ENCODE measurements at regions not wholly inside any gene's neighbourhood (a gene's known extent, or its start where the extent isn't known, plus 50 kb on each side); places are given as distances from the start of the nearest gene placed in this dataset.
A peak's percentile ranks its signal among the peaks of the same experiment; 100 is the strongest.

GRCh38 chr1:235017191-235017590 is 111.4 kb downstream of the TOMM20 start:
- Histone ChIP-seq H3K4me1 (peaks cover 4% of the 10 kb centered on the region), H3K27me3 (no peaks in the 10 kb centered on the region), H3K36me3 (no peaks in the 10 kb centered on the region), H3K9me3 (no peaks in the 10 kb centered on the region), H3K4me3 (no peak overlapping the region), H3K27ac (no peak overlapping the region)
- DNase-seq = no peak
- intact Hi-C loops (cut with DNase I) = no loop called here
- ATAC-seq = no peak
- TF ChIP-seq, protein P1, sequence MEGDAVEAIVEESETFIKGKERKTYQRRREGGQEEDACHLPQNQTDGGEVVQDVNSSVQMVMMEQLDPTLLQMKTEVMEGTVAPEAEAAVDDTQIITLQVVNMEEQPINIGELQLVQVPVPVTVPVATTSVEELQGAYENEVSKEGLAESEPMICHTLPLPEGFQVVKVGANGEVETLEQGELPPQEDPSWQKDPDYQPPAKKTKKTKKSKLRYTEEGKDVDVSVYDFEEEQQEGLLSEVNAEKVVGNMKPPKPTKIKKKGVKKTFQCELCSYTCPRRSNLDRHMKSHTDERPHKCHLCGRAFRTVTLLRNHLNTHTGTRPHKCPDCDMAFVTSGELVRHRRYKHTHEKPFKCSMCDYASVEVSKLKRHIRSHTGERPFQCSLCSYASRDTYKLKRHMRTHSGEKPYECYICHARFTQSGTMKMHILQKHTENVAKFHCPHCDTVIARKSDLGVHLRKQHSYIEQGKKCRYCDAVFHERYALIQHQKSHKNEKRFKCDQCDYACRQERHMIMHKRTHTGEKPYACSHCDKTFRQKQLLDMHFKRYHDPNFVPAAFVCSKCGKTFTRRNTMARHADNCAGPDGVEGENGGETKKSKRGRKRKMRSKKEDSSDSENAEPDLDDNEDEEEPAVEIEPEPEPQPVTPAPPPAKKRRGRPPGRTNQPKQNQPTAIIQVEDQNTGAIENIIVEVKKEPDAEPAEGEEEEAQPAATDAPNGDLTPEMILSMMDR (IDR thresholded peaks at IDR 0.05) = no peak

- TF ChIP-seq, protein P1 (IDR thresholded peaks at IDR 0.05) = no peak
- Histone ChIP-seq H3K27ac (no peak overlapping the region), H3K36me3 (no peaks in the 10 kb centered on the region), H3K4me1 (peaks cover 6% of the 10 kb centered on the region), H3K4me3 (no peak overlapping the region), H3K27me3 (no peaks in the 10 kb centered on the region), H3K9me3 (no peaks in the 10 kb centered on the region)
- peak; percentile 5 for ATAC-seq
- intact Hi-C loops (cut with DNase I) = no loop called here
- DNase-seq = no peak
Measured at GRCh38 chr1:235015291-235015985, 113.2 kb downstream of the TOMM20 start.

DNA sequence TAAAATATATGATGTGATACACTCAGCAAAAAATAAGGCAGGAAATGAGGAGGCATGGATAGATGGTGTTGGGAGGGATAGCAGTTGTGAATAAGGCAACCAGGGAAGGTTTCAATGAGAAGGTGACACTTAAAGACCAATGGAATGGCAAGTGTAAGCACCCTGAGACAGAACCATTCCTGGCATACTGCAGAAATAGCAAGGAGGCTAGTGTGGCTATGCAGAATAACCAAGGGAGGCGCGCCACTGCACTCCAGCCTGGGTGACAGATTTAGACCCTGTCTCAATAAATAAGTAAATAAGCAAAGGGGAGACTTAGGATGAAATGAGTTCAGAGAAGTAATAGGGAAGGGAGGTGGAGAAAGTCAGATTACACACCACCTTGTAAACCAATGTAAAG is 113.9 kb downstream of the TOMM20 start:
- intact Hi-C loops (cut with DNase I) = no loop called here
- H3K4me3 ChIP-seq = no peak overlapping the region

GRCh38 chr1:235013512-235013911 is 115.1 kb downstream of the TOMM20 start:
- H3K27me3 ChIP-seq = no peaks in the 10 kb centered on the region
- ATAC-seq (peak; percentile 20), DNase-seq (no peak)
- intact Hi-C loops (cut with DNase I) = no loop called here
- no peaks in the 10 kb centered on the region for H3K9me3 ChIP-seq
- no peaks in the 10 kb centered on the region for H3K36me3 ChIP-seq
- peaks cover 11% of the 10 kb centered on the region for H3K4me1 ChIP-seq
- TF ChIP-seq, protein P1 (IDR thresholded peaks at IDR 0.05) = no peak
- H3K27ac ChIP-seq = no peak overlapping the region
- no peak overlapping the region for H3K4me3 ChIP-seq

More for the DNA sequence above, 113.9 kb downstream of the TOMM20 start:
- DNase-seq (no peak), ATAC-seq (no peak)
- H3K27me3 ChIP-seq = no peaks in the 10 kb centered on the region
- no peaks in the 10 kb centered on the region for H3K9me3 ChIP-seq
- TF ChIP-seq, protein P1 (IDR thresholded peaks at IDR 0.05) = no peak
- H3K27ac ChIP-seq = no peak overlapping the region
- H3K4me1 ChIP-seq = peaks cover 6% of the 10 kb centered on the region
- H3K36me3 ChIP-seq = no peaks in the 10 kb centered on the region

DNA sequence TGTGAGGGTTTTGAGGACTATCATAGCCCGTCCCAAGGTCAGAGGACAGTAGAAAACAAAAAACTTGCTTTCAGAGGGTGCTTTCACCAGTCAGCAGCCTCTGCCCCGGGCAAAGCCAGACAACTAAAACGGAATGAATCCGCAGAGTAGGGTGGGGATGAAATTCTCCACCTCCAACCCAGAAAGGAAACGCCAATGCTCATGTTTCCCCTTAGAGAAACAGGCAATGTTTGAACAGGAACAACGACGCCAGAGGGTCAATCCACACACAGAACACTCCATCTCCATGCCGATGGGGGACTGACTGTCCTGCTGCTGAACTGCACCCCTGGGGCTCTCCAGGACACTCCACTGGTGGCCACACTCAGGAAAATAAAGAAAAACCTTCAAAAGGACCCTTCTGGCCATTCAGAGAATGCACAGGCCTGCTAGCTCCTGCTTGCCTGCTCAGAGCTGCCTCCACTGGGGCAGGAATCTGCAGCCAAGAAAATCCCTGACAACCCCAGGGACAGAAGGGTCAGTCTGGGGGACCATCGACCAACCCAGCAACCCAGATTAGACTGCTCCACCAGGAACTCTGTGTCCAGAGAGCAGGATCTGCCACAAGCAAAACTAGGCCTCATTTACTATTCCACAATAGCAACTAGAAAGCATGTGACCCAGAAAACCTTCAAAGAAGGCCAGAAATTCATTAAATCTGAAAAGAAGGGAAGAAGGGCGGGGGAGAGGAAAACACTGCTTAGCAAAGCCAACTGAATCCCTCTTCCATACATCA is 116.0 kb downstream of the TOMM20 start:
- TF ChIP-seq, protein P1 (IDR thresholded peaks at IDR 0.05) = no peak
- no peak for DNase-seq
- peak overlapping the region; percentile 63 for H3K27ac ChIP-seq
- no peaks in the 10 kb centered on the region for H3K9me3 ChIP-seq
- peaks cover 13% of the 10 kb centered on the region for H3K4me1 ChIP-seq
- intact Hi-C loops (cut with DNase I) = no loop called here
- no peak overlapping the region for H3K4me3 ChIP-seq
- ATAC-seq = peak; percentile 17
- H3K27me3 ChIP-seq = no peaks in the 10 kb centered on the region
- H3K36me3 ChIP-seq = no peaks in the 10 kb centered on the region
